HL-60 (cell line): ENCODE measurements at regions not wholly inside any gene's neighbourhood (a gene's known extent, or its start where the extent isn't known, plus 50 kb on each side); places are given as distances from the start of the nearest gene placed in this dataset.
"Not testable (repeated sequence)": the region's sequence is repeated elsewhere in the genome, so short reads cannot be mapped to it uniquely, and the experiment has no call there.

Experiments used
- CTCF ChIP-seq: IDR thresholded peaks from one replicate; pipeline ENCODE4 v1.5.1; 2011; ENCODE audit warnings: low read length, control low read depth, inconsistent platforms; ENCODE audit not compliant: insufficient read depth
- TF ChIP-seq, protein P1 (sequence below): IDR thresholded peaks from 2 replicates; pipeline ENCODE4 v1.6.1; 2012; ENCODE audit warnings: low read depth; ENCODE audit not compliant: insufficient replicate concordance

- TF ChIP-seq CTCF = not testable (repeated sequence)
- TF ChIP-seq, protein P1, sequence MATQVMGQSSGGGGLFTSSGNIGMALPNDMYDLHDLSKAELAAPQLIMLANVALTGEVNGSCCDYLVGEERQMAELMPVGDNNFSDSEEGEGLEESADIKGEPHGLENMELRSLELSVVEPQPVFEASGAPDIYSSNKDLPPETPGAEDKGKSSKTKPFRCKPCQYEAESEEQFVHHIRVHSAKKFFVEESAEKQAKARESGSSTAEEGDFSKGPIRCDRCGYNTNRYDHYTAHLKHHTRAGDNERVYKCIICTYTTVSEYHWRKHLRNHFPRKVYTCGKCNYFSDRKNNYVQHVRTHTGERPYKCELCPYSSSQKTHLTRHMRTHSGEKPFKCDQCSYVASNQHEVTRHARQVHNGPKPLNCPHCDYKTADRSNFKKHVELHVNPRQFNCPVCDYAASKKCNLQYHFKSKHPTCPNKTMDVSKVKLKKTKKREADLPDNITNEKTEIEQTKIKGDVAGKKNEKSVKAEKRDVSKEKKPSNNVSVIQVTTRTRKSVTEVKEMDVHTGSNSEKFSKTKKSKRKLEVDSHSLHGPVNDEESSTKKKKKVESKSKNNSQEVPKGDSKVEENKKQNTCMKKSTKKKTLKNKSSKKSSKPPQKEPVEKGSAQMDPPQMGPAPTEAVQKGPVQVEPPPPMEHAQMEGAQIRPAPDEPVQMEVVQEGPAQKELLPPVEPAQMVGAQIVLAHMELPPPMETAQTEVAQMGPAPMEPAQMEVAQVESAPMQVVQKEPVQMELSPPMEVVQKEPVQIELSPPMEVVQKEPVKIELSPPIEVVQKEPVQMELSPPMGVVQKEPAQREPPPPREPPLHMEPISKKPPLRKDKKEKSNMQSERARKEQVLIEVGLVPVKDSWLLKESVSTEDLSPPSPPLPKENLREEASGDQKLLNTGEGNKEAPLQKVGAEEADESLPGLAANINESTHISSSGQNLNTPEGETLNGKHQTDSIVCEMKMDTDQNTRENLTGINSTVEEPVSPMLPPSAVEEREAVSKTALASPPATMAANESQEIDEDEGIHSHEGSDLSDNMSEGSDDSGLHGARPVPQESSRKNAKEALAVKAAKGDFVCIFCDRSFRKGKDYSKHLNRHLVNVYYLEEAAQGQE = not testable (repeated sequence)
Observed at GRCh38 chr15:79144290-79144689, 53.7 kb upstream of the RASGRF1 start.
